Left lung (tissue), 4 donors: ENCODE measurements at regions not wholly inside any gene's neighbourhood (a gene's known extent, or its start where the extent isn't known, plus 50 kb on each side); places are given as distances from the start of the nearest gene placed in this dataset.
A peak's percentile ranks its signal among the peaks of the same experiment; 100 is the strongest.

Experiments
- ATAC-seq: fragments of 200-7000 bp; cut with Tn5 transposase; one replicate; pipeline ENCODE4 v1.9.1; 2020; ENCODE audit warnings: moderate library complexity
- DNase-seq, 4 donors: peaks; one replicate each; pipeline ENCODE4 v3.0.0-alpha.2; 2013 to 2020
- H3K27ac ChIP-seq, 2 donors: fragments of 200-600 bp; sonication (generic) in 1 of 2; one replicate each; pipeline versions ENCODE4 v1.5.0 to v1.8.0; 2020 to 2021
- H3K27me3 ChIP-seq, 2 donors: fragments of 200-600 bp; sonication (generic) in 1 of 2; one replicate each; pipeline versions ENCODE4 v1.5.0 to v1.8.0; 2020 to 2021
- H3K36me3 ChIP-seq, 2 donors: fragments of 200-600 bp; sonication (generic) in 1 of 2; one replicate each; pipeline versions ENCODE4 v1.5.0 to v1.8.0; 2020 to 2021
- H3K4me1 ChIP-seq, 2 donors: fragments of 200-600 bp; one replicate each; pipeline ENCODE4 v1.8.0; 2021
- H3K4me3 ChIP-seq, 2 donors: fragments of 200-600 bp; sonication (generic) in 1 of 2; one replicate each; pipeline versions ENCODE4 v1.5.0 to v1.8.0; 2020 to 2021; ENCODE audit warnings: mild to moderate bottlenecking in 1 of 2
- H3K9me3 ChIP-seq, 2 donors: fragments of 200-600 bp; sonication (generic) in 1 of 2; one replicate each; pipeline versions ENCODE4 v1.5.0 to v1.8.0; 2020 to 2021
- CTCF ChIP-seq, 2 donors: fragments of 200-600 bp; sonication (generic) in 1 of 2; IDR thresholded peaks; one replicate each; pipeline versions ENCODE4 v1.5.0 to v1.8.0; 2021; ENCODE audit warnings: antibody characterized with exemption in 2 of 2
- intact Hi-C, 2 donors: fragments of 100-400 bp; cut with DNase I; formaldehyde crosslinking; loops; one replicate each; pipeline versions ENCODE4 v1.11.2 to v1.14.2; 2022
- donor health status: DM: no; HTN: yes; CAD: no.
- donor health status: DM: no; HTN: no; CAD: no.

- H3K27ac ChIP-seq, result no peak overlapping the region
- intact Hi-C loops, result no loop called here
- no peaks in the 10 kb centered on the region for H3K27me3 ChIP-seq
- no peaks in the 10 kb centered on the region for H3K9me3 ChIP-seq
- no peak overlapping the region for H3K4me3 ChIP-seq
- no peak for TF ChIP-seq CTCF (IDR thresholded peaks at IDR 0.05)
- H3K4me1 ChIP-seq, result no peaks in the 10 kb centered on the region
- DNase-seq, result no peak
- no peak for ATAC-seq
- H3K36me3 ChIP-seq, result no peaks in the 10 kb centered on the region
These were observed 2687.3 kb downstream of the PCDH7 start for GRCh38 chr4:33407496-33407895.

DNA sequence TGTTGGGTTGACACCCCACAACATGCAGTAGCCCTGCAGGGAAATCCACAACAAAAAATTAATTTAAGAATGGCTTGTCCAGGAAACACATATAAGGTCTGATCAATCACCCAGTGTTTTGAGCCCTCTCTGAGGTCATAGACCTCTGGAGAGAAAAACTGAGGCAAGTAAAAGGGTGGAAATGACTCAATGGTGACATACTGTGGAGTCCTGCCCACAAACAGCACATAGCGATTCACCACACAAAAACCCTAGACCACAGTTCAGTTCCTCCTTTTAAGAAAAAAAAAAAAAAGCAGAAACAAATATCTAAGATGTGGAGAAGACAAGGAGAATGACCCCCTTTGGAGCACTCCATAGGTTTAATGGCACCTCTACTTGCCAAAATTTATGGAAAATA is 2691.0 kb downstream of the PCDH7 start:
- TF ChIP-seq CTCF (IDR thresholded peaks at IDR 0.05), result no peak
- Histone ChIP-seq H3K9me3 (peaks cover 0 to 12% of the 10 kb centered on the region in 2 donors), H3K4me3 (no peak overlapping the region), H3K27me3 (no peaks in the 10 kb centered on the region), H3K4me1 (no peaks in the 10 kb centered on the region), H3K27ac (no peak overlapping the region), H3K36me3 (no peaks in the 10 kb centered on the region)
- intact Hi-C loops, result no loop called here
- ATAC-seq (no peak), DNase-seq (no peak)

- ATAC-seq, result no peak
- no peak overlapping the region for H3K27ac ChIP-seq
- intact Hi-C loops, result no loop called here
- no peak for TF ChIP-seq CTCF (IDR thresholded peaks at IDR 0.05)
- no peak for DNase-seq
- H3K36me3 ChIP-seq, result no peaks in the 10 kb centered on the region
- no peaks in the 10 kb centered on the region for H3K9me3 ChIP-seq
- no peaks in the 10 kb centered on the region for H3K4me1 ChIP-seq
- H3K4me3 ChIP-seq, result no peak overlapping the region
- H3K27me3 ChIP-seq, result no peaks in the 10 kb centered on the region
These were observed 2701.7 kb downstream of the PCDH7 start for GRCh38 chr4:33421887-33422286.

DNA sequence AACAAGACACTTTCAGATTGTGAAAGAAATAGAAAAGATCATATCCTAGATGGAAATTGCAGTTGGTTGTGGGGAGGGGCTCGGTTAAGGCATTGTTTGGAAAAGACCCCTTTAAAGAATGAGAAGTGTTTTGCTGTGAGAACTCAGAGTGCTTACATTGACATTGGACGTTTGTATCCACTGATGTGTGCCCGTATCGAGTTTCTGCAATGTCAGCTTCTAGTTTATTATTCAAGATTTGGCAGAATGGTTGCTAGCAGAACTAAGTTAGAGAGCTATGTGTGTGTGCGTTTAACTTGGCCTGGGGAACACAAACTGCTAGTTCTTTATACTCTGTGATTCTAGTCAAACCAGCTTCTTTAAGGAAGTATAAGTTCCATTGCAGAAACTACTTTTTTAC is 2702.5 kb downstream of the PCDH7 start:
- H3K4me3 ChIP-seq, result no peak overlapping the region
- H3K27ac ChIP-seq, result no peak overlapping the region
- H3K27me3 ChIP-seq, result no peaks in the 10 kb centered on the region
- ATAC-seq (no peak), DNase-seq (peak in 1 of 4 donors; percentile 10)
- no peaks in the 10 kb centered on the region for H3K9me3 ChIP-seq
- H3K4me1 ChIP-seq, result no peaks in the 10 kb centered on the region
- intact Hi-C loops, result no loop called here
- H3K36me3 ChIP-seq, result no peaks in the 10 kb centered on the region
- no peak for TF ChIP-seq CTCF (IDR thresholded peaks at IDR 0.05)

- no peak for DNase-seq
- Histone ChIP-seq H3K27ac (no peak overlapping the region), H3K4me1 (no peaks in the 10 kb centered on the region), H3K36me3 (no peaks in the 10 kb centered on the region), H3K4me3 (no peak overlapping the region), H3K27me3 (no peaks in the 10 kb centered on the region), H3K9me3 (no peaks in the 10 kb centered on the region)
- intact Hi-C loops, result no loop called here
- no peak for ATAC-seq
- TF ChIP-seq CTCF (IDR thresholded peaks at IDR 0.05), result no peak
These were observed 2705.8 kb downstream of the PCDH7 start for GRCh38 chr4:33425936-33426335.
